ENCODE measurements at regions not wholly inside any gene's neighbourhood (a gene's known extent, or its start where the extent isn't known, plus 50 kb on each side); places are given as distances from the start of the nearest gene placed in this dataset.

DNA sequence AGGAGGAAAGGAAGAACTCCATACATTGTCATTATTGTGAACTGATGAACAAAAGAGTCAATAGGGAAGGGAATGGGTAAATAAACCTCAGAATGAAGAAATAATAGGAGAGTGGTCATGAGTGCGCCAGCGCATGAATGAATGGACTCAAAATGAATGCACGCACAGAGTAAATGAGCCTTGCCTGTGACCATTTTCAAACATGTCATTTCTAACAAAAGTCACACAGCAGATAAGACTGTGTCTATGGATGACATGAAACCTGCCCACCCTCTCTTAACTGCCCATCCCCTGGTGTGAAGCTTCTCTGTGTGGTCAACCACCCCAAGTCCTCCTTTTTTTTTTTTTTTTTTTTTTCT is 121.1 kb upstream of the TEX51 start:
- Histone ChIP-seq H3K4me1 (replicated peaks in 1 of 2) (no peaks in the 10 kb centered on the region), H3K9me3 (replicated peaks in 1 of 3) (no peaks in the 10 kb centered on the region), H3K27me3 (no peaks in the 10 kb centered on the region), H3K27ac (no peak overlapping the region), H3K4me3 (peak overlapping the region in 1 of 4 donors; percentile 75), H3K36me3 (replicated peaks in 1 of 2) (no peaks in the 10 kb centered on the region)
- 21 to 36% (median 29%) methylated on average over 3 of the region's 3 CpGs for WGBS, 4 donors
- intact Hi-C loops (cut with DNase I): loop anchor here (5.0 to 10.0 kb wide), 3 partner anchors 143 to 533 kb away; no protein-coding TSS in a partner anchor
- no peak for TF ChIP-seq POLR2A (IDR thresholded peaks at IDR 0.05)
- TF ChIP-seq, protein P1, sequence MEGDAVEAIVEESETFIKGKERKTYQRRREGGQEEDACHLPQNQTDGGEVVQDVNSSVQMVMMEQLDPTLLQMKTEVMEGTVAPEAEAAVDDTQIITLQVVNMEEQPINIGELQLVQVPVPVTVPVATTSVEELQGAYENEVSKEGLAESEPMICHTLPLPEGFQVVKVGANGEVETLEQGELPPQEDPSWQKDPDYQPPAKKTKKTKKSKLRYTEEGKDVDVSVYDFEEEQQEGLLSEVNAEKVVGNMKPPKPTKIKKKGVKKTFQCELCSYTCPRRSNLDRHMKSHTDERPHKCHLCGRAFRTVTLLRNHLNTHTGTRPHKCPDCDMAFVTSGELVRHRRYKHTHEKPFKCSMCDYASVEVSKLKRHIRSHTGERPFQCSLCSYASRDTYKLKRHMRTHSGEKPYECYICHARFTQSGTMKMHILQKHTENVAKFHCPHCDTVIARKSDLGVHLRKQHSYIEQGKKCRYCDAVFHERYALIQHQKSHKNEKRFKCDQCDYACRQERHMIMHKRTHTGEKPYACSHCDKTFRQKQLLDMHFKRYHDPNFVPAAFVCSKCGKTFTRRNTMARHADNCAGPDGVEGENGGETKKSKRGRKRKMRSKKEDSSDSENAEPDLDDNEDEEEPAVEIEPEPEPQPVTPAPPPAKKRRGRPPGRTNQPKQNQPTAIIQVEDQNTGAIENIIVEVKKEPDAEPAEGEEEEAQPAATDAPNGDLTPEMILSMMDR (IDR thresholded peaks at IDR 0.05): no peak
- no peak for DNase-seq

DNA sequence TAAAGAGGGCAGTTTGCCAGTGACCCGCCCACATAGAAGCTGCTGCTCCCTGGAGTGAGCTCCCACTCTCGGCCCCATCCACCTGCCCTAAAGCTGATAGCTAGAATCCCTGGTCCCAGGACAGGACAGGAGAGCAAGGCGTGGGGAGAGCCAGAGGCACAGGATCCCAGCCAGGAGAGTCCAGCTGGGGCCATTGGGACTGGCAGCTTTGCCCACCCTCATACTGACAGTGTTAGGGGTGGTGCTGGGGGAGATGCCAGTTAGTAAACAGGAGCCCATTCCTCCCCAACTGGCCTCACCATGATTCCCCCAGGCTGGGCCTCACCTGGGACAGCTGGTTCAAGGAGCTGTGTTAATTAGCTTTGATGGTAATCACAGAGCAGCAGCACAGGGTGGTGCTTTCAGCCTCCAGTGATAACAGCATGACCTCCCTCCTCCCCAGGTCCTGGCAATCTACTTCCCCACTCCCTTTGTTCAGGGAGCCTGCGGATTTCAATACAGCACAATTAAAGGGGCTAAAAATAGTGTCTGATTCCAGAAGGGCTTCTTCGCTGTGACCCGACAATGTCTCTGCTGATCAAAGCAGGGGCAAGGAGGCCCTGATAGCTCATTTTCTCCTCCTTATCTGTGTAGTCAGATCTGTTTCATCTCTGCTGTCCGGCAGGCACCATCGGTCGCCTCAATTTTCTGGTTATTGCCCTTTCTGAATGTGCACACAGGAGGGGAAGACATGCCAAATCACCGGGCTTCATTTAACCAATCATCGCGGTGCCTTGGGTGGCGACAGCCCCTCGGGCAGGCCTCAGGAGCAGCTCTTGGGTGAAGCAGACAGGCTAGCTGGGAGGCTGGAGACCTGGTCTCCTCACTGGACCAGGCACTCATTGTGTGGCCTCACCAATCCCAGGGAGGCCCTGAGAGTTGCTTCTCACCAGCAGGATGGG is 119.9 kb upstream of the TEX51 start:
- Histone ChIP-seq H3K4me1 (replicated peaks in 1 of 2) (no peaks in the 10 kb centered on the region), H3K4me3 (no peak overlapping the region), H3K27me3 (no peaks in the 10 kb centered on the region), H3K9me3 (replicated peaks in 1 of 3) (no peaks in the 10 kb centered on the region), H3K27ac (no peak overlapping the region), H3K36me3 (replicated peaks in 1 of 2) (no peaks in the 10 kb centered on the region)
- TF ChIP-seq, protein P1 (IDR thresholded peaks at IDR 0.05): no peak
- TF ChIP-seq POLR2A (IDR thresholded peaks at IDR 0.05): no peak
- 56 to 68% (median 61%) methylated on average over 11 to 14 of the region's 14 CpGs for WGBS, 4 donors
- intact Hi-C loops (cut with DNase I): loop anchor here (5.0 to 10.0 kb wide), 3 partner anchors 144 to 534 kb away; no protein-coding TSS in a partner anchor
- DNase-seq: no peak

DNA sequence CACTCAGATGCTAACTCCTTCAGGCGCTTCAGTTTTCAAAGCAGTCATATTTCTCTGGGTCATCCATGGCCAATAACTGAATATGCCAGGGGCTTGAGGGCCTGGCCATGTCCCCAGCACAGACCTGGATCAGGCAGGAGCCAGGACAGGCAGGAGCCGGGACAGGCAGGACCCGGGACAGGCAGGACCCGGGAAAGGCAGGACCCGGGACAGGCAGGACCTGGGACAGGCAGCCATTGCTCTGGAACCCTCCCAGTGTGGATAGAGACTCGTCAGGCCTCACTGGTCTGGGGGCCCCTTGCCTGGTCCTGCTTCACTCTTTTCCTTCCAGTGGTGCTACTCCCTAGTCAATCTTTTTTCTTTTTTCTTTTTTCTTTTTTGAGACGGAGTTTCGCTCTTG is 117.5 kb upstream of the TEX51 start:
- no peaks in the 10 kb centered on the region for H3K9me3 ChIP-seq (replicated peaks in 1 of 3)
- H3K4me3 ChIP-seq: no peak overlapping the region
- intact Hi-C loops (cut with DNase I): no loop called here
- no peaks in the 10 kb centered on the region for H3K27me3 ChIP-seq
- no peak overlapping the region for H3K27ac ChIP-seq
- DNase-seq: no peak
- no peak for TF ChIP-seq POLR2A (IDR thresholded peaks at IDR 0.05)
- TF ChIP-seq, protein P1 (IDR thresholded peaks at IDR 0.05): no peak
- no peaks in the 10 kb centered on the region for H3K4me1 ChIP-seq (replicated peaks in 1 of 2)
- no peaks in the 10 kb centered on the region for H3K36me3 ChIP-seq (replicated peaks in 1 of 2)
- WGBS, 4 donors: 61 to 73% (median 66%) methylated on average over 7 to 8 of the region's 8 CpGs

- no peaks in the 10 kb centered on the region for H3K4me1 ChIP-seq (replicated peaks in 1 of 2)
- 63 to 76% (median 72%) methylated on average over 6 of the region's 6 CpGs for WGBS, 4 donors
- TF ChIP-seq, protein P1 (IDR thresholded peaks at IDR 0.05): no peak
- TF ChIP-seq POLR2A (IDR thresholded peaks at IDR 0.05): no peak
- H3K27ac ChIP-seq: no peak overlapping the region
- no peaks in the 10 kb centered on the region for H3K9me3 ChIP-seq (replicated peaks in 1 of 3)
- intact Hi-C loops (cut with DNase I): no loop called here
- no peaks in the 10 kb centered on the region for H3K27me3 ChIP-seq
- no peak overlapping the region for H3K4me3 ChIP-seq
- H3K36me3 ChIP-seq (replicated peaks in 1 of 2): no peaks in the 10 kb centered on the region
- DNase-seq: no peak
These were observed 116.9 kb upstream of the TEX51 start for GRCh38 chr2:126781806-126782205.

All from adrenal gland (tissue), 9 donors.